HG03460 (cell line): ENCODE measurements at regions not wholly inside any gene's neighbourhood (a gene's known extent, or its start where the extent isn't known, plus 50 kb on each side); places are given as distances from the start of the nearest gene placed in this dataset.
"Not testable (repeated sequence)": the region's sequence is repeated elsewhere in the genome, so short reads cannot be mapped to it uniquely, and the experiment has no call there.

Experiments used
- ATAC-seq: cut with Tn5 transposase; IDR thresholded peaks from one replicate; pipeline ENCODE4 v1.9.1; 2021; ENCODE audit not compliant: unreplicated experiment

DNA sequence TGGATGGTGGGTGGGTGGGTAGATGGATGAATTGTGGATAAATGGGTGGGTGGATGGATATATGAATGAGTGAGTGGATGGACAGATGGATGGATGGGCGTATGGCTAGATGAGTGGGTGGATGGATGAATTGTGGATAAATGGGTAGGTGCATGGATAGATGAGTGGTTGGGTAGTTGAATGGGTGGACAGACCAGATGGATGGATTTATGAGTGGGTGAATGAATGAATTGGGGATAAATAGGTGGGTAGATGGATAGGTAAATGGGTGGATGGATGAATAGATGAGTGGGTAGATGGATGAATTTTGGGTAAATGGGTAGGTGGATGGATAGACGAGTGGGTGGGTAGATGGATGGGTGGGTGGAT lies 108.7 kb downstream of the NPIPB11 start:
- ATAC-seq = not testable (repeated sequence)

DNA sequence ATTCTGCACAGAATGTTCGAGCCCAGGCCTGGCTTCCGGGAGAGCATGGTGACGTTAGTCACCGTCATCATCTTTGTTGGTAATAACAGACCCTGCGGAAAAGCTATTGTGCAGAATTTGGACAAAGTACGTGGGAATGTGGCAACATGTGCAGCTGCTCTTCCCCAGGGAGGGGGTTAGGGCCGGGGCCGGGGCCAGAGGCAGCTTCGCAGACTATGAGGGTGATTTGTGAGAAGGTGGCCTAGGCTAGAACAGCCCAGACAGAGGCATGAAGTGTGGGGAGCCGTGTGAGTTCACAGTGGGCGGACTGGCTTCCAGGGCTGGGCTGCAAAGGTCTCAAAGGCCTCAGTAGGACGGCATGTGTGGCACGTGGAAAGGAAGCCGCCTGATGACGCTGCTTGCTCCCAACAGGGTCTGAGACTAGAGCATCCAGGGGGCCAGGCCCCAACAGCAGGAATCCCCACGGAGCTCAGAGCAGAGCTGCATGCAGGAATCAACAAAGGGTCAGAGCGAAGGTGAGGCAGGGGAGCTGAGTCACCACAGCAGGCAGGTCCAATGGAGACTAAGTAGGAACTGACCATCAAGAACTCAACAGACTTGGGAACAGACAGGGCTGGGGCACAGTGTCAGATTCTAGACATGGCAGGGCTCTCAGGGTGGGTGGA lies 109.2 kb downstream of the NPIPB11 start:
- ATAC-seq = not testable (repeated sequence)

DNA sequence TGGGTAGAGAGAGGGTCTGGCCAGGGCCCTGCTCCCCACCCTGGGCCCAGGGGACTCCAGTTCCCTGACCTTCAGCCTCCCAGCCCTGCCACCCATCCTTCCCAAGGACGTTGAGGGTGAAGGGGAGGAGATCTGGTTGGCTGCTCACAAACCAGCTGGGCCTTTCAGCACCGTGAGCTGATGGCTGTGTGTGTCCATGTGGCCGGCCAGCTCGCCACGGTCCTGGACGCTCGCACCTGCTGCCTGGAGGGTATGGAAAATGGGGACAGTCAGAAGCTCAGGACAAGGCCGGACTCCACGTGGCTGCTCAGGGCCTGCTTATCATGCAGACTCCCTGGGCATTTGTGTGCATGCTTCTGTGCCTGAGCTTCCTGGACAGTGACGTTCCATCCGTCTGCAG lies 110.3 kb downstream of the NPIPB11 start:
- not testable (repeated sequence) for ATAC-seq

DNA sequence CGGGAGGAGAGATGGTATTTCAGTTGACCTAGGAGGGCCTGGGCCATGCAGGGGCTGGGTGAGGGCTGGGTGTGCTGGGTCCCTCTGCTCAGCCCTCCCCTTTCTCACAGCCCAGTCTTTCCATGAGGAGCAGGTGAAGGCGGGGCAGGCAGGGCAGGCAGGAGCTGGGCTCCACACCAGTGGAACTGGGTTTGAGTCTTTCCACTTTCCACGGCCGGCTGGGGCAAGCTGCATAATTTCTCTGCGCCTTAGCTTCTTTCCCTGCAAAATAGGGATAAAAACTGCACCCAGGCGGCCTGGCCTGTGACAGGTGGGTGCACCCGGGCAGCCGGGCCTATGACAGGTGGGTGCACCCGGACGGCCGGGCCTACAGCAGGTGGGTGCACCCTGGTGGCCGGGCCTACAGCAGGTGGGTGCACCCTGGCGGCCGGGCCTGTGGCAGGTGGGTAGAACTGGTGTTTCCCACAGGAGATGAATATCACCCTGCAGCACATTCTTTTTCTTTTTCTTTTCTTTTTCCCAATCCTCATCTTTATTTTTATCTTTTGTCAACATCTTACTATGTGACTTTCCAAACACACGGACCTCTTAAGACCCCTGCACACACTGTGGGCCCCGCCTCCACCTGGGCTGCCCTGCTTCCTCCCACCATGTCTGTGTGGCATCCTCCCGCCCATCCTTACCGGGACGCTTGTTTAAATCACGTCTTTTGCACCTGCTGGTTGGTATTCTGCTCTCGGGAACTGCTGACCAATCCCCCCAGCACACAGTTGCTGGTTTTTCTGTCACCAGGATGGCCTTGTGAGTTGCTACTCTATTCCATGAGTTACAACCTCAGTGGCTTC lies 111.3 kb downstream of the NPIPB11 start:
- ATAC-seq = not testable (repeated sequence)

DNA sequence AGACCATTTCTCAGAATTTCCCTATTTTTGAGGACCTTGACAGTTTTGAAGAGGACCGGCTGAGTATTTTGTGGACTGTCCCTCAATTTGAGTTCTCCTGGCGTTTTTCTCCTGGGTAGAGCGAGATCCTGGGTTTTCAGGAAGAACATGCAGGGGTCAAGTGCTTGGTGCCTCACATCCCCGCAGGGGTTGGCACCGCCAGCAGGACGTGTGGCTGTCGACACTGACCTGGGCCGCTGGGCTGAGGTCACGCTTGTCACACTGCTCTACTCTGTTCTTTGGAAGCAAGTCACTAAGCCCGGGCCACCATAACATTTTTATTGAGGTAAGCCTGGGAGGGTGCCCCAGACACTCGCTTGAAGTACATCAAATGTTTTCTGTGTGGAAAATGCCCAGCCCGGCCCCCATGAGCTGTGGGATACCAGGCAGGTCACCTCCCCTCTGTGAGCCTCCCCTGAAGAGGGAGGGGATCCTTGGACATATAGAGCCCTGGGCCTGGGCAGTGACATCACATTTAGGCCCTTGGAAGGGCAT lies 112.0 kb downstream of the NPIPB11 start:
- ATAC-seq = not testable (repeated sequence)

DNA sequence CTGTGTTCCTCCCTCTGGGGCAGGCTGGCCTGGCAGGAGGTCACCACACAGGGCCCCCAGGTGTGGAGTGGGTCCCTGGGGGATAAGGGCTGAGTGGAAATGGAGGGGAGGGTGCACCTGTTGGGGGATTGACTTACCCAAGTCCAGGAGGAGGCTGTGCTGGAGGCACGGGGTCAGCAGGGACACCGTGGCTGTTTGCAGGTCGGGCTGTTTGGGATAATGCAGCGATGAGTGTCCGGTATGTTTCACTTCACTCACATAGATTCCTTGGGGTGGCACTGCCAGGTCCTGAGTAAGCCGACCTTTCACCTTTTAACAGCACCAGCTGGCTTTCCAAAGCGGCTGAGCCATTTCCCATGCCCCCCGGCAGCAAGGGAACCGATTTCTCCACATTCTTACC lies 113.0 kb downstream of the NPIPB11 start:
- not testable (repeated sequence) for ATAC-seq

DNA sequence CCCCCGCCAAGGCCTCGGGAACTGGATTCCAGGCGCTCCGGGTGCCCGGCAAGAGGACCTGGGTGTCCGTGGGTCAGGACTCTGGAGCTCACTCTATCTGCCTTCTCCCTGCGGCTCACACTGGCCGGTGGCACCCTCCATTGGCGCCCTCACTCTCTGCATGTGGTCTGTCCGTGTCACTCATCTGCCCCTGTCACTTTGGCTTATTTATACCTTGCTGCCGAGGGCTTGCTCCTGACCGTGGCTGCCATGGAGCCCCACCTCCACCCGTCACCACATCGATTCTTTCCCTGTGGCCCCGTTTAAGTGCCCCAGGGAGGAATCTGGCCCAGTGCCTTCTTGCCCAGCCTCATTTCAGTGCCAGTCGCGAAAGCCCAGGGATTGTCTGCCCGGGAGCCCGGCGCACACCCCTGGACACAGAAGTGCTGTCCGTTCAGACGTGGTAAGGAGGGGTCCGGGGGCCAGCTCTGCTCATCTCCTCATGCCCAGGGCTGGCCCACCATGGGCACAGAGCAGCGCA lies 113.5 kb downstream of the NPIPB11 start:
- not testable (repeated sequence) for ATAC-seq

DNA sequence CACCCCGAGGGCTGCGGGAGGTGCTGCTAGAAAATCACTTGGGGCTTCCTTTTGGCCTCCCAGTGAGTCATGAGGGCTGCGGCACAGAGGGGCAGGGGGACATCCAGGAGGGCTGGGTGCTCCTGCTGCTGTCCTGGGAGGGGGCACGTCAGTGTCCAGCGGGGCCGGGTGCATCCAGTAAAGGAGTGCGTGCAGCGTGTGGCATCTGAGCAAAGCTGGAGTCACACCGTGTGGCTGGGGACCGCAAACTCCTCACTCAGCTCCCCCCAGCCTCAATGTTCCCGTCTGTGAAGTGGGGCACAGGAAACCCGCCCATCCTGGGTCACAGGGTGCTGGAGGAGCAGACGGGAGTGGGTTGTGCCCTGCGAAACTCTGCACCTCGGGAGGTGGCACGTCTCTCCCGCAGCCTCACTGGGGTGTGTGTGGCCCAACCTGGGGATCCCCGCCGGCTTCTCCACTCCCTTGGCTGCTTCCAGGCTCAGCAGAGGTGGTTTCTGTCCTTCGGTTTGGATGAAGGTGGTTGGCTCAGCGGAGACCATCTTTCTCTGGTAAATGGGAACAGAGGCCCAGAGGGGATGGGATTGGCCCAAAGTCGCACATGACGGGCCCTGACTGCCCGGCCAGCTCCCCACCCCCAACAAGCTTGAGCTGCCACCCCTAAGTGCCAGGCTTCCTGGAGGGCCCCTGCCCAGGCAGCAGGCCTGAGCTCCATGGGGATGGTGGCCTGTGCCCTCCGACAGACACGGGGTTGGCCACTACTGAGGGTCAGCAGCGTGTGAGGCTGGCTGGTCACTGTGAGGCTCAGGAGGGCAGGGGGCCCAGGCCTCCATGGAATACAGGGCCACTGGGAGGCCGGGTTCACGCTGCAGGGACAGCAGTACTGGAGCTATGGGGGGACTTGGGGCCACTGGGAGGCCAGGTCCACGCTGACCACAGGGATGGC lies 114.9 kb downstream of the NPIPB11 start:
- ATAC-seq = not testable (repeated sequence)

DNA sequence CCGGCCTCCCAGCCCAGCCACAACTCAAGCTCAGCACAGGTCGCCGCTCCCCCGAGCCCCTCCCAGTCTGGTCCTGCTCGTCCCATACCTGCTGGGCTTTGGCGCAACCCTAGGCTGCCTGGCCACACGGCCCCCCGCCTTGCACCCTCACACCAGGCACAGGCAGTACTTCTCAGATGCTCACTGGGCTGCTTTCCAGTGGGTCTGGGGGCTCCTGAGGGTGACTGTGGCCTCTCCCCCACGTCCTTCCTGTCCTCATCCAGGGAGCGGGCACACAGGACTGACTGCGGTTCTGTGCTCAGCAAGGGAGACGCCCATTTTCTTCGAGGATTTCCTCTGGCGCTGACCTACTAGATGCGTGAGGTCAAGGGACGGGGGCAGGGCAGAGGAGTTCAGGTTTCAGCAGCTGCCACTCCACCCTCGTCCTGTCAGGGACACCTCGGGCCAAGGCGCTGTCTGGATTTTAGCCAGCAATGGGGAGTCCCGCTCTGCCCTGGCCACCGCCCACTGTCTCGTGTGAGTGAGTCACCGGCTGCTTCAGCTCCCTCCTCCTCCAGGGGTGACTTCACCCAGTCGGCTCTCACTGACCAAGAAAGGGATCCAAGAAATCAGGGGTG lies 115.8 kb downstream of the NPIPB11 start:
- peak; percentile 74 for ATAC-seq

DNA sequence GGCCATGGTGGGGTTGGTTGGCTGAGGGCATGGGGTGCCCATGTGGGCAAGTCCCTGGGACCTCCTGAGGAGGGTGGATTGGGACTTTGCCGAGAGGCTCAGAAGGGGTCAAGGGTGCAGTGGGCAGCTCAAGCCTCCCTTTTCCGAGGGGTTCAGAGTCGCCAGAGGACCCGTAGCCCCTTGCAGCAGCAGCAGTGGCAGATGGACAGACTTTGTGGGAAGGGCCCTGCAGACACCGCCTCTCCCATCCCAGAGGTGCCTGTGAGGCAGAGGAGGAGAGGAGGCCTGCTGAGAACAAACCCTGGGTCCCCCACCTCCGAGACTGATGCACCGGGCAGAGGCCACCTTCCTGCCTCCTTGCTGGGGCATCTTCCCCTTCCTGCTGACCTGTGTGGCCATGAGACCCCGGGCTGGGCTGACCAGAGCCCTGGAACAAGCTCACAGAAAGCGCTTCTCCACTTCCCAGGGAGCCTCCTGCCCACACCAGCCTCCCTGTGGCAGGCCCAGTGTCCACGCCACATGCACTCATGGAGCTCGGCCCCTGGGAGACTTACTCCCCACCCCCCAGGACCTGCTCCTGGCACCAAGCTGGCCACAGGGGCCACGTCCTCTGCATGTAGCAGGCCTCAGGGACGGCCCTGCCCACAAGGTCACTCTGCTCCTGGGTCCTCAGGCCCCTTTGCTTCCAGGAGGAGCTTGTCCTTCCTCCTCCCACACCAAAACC lies 116.8 kb downstream of the NPIPB11 start:
- not testable (repeated sequence) for ATAC-seq

DNA sequence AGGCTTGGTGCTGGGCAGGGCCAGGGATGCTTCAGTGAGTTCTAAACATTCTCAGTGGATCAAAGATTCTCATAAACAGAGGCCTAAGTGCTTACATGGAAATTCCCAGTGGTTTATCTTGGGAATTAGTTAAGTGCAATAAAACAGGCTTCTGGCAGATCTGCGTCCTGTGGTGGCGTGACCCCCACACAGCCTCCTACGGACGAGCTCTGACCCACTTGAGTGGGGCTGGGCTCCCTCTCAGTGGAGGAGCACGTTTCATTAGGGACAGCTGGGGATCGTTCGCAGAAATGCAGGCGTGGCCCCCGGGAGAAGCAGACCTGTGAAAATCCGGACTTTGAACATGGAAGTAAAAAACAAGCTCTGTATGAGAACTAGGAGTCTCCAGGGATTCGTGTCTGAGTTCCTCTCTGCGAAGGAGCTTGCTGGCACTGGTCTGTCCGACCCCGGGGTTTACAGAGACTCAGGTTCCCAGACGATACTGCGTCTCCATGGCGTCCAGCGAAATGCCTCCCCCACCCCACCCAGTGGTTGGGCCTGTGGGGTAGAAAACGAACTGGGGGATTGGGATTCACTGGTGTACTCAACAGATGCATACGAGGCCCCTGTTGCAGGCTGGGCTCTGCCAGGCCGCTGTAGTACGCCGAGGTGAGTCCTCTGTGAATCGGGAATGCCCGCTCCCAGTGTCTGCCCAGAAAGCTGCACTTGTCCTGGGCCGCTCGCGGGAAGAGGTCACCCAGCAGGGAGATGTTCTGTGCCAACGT lies 117.6 kb downstream of the NPIPB11 start:
- not testable (repeated sequence) for ATAC-seq

DNA sequence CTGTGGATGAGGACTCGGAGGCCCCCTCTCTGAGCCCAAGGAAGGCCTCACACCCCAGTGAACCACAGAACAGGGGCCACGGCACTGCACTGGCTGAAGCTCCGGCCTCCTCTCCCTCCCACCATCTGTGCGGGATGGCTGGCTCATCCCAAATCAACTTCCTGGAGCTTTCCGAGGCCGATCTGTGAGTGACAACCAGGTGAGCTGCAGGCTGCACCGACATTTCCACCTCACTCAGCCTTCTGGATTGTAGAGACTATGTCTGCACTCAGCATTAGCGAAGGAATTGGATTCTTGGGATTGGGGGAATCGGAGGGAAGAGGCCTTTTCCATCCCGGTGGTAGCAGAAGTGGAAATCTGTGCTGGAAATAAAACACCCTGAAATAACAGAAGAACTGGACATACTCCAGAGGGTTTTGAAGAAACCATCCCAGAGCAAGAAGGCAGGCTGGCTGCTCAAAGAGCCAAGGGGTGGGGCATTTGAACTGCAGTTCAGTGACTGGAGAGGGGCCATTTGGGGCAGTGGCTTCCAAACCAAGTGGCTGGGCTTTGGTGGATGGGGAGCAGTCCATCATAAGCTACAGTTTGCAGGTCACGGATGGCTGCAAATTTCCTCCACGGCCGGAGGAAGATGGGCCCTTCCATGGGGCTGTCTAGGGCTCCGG lies 118.5 kb downstream of the NPIPB11 start:
- not testable (repeated sequence) for ATAC-seq

DNA sequence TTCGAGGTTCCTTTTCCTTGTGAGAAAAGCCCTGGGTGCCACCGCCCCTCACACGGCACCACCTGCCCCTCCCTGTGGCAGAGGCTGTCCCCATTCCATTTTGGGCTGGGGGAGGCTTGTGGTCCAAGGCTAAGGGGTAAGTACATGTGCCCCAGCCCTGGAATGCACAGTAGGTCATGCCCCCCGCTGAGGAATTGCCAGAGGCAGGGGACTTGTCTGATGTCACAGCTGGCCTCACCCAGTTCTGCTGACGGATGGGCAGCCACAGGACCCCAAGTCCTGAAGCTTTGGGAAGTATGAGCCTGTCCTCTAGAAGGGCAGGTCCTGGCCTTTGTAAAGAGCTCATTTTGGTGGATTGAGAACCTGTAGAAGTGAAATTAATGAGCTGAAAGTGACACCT lies 119.3 kb downstream of the NPIPB11 start:
- ATAC-seq = not testable (repeated sequence)

DNA sequence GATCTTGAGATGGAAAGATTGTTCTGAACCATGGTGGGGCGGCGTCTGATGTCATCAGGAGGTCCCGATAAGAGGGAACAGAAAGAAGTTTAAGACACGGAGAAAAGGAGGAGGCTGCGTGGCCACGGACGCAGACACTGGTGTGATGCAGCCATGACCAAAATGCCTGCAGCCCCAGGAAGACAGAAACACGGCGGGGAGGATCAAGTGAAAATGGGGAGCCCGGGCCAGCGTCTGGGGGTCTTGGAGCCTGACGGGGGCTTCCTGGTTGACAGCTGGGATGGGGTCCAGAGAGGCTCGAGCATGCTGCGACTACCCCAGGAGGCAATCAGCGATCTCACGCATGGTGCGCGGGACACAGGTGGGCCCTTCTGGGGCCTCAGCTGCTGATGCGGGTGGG lies 119.7 kb downstream of the NPIPB11 start:
- not testable (repeated sequence) for ATAC-seq

DNA sequence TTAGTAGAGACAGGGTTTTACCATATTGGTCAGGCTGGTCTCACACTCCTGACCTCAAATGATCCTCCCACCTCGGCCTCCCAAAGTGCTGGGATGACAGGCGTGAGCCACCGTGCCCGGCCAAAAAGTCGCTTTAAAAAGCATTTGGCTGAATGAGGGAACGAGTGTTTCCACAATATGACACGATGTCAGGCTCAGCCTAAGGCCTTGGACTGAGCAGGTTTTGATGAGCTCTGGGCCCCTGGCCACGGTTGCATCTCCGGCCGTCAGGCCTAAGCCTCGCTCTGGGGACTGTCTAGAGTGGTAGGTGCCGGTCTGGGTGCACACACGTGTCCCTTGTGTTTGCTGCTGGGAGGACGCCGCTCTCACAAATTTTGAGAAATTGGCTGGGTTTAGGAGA lies 120.3 kb downstream of the NPIPB11 start:
- ATAC-seq = not testable (repeated sequence)

DNA sequence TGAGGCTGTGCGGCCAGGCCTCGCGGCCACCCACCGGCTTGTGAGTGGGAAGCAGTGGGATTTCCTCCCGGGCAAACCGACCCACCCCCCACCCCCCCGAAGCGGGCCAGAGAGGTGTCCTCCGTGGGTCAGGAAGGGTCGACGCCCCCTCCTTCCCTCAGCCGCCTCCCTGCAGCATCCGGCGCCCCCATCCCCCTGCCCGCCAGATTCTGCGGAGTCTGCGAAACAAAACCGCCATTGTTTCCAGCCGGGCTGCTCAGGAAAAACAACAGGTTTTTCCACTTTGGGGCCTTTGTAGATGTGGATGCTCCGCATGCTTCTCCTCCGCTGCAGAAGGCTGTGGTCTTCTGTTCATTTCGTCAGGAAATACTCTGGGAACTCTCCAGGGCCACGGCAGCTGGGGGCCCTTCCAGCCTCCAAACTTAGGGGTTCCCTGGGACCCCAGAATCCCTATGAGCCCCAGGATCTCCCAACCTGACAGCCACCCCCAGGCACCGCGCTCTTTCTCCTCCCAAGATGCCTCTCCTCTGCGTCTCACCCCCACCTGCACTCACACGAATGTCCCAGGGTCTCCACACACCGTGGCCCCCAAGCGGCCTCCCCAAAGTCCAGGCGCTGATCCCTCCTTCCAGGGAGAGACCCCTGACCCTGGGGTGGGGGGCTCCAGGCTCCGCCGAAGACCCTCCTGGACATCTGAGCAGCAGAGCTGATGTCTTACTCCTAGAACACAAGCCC lies 121.2 kb downstream of the NPIPB11 start:
- ATAC-seq = not testable (repeated sequence)

DNA sequence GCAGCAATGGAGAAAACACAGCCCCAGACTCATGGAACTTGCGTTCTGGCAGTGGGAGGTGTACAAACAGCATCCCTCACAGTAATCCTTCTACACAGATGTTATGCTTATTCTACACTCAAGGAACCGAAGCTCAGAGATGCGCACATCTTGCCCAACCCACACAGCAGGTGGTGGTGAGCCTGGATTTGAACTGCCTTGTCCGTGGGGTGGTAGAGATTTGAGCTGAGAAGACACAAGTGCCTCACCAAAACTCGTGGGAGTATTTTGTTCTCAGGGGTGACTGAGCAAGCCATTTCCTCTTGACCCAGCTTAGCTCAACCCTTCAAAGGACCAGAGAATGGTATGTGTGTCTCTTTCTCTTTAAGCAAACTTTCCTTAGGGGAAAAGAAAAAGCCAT lies 121.8 kb downstream of the NPIPB11 start:
- ATAC-seq = not testable (repeated sequence)

DNA sequence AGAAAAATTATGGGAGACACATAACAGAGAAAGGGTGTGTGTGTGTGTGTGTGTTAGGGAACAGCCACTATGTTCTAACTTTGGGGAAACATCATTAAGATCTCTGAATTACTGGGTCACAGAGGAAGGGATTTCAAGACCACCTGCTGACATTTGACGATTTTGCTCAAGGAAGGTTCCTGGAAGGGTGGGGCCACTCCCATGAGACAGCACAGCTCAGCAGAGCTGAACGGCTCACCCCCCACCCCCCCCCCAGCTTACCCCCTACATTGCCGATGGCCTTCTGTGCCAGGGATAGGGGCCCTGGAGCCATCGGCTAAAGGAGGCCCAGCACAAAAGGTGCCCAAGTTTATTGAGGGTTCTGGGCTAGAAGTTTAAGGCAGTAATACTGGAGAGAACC lies 122.4 kb downstream of the NPIPB11 start:
- not testable (repeated sequence) for ATAC-seq
